RWPE1 (cell line): ENCODE measurements at regions not wholly inside any gene's neighbourhood (a gene's known extent, or its start where the extent isn't known, plus 50 kb on each side); places are given as distances from the start of the nearest gene placed in this dataset.
"Not testable (repeated sequence)": the region's sequence is repeated elsewhere in the genome, so short reads cannot be mapped to it uniquely, and the experiment has no call there.

Source experiments
- CTCF ChIA-PET: fragments of 350-600 bp; sonication (Branson Sonifier 250); formaldehyde crosslinking; extraction: SDS; loops from one replicate; lab custom pipeline; 2021; lab: Yijun Ruan, JAX
- POLR2A ChIA-PET: fragments of 400-600 bp; formaldehyde crosslinking; extraction: SDS; loops from one replicate; lab custom pipeline; 2020; ENCODE audit warnings: antibody characterized with exemption; ENCODE audit not compliant: low non-redundant PET; lab: Yijun Ruan, JAX
- DNase-seq: peaks from one replicate; pipeline ENCODE4 v3.0.0; 2012; ENCODE audit warnings: low spot score
- H3K27ac ChIP-seq: fragments of 450-650 bp; 2 replicates; pipeline ENCODE4 v1.5.1; 2017
- CTCF ChIP-seq: fragments of 450-650 bp; conservative IDR thresholded peaks from 2 replicates; pipeline ENCODE4 v1.5.1; 2017; ENCODE audit warnings: low read depth, mild to moderate bottlenecking

- DNase-seq, result no peak
- POLR2A ChIA-PET, result no interaction called here
- CTCF ChIA-PET, result no interaction called here
- H3K27ac ChIP-seq, result no peak overlapping the region
- no peak for TF ChIP-seq CTCF
Observed at GRCh38 chrX:3540105-3540504, 173.3 kb downstream of the PRKX start.

- no peak for TF ChIP-seq CTCF
- no peak overlapping the region for H3K27ac ChIP-seq
- no peak for DNase-seq
- ChIA-PET CTCF (no interaction called here), POLR2A (no interaction called here)
Observed at GRCh38 chrX:3532581-3533085, 180.8 kb downstream of the PRKX start.

- CTCF ChIA-PET, DNase-seq, POLR2A ChIA-PET, H3K27ac ChIP-seq: not testable (repeated sequence)
Observed at GRCh38 chrX:3531435-3531834, 182.0 kb downstream of the PRKX start.

- TF ChIP-seq CTCF, result no peak
- POLR2A ChIA-PET, result no interaction called here
- no peak for DNase-seq
- CTCF ChIA-PET, result no interaction called here
- no peak overlapping the region for H3K27ac ChIP-seq
Observed at GRCh38 chrX:3529466-3530010, 183.1 kb upstream of the MXRA5 start.

- no peak overlapping the region for H3K27ac ChIP-seq
- POLR2A ChIA-PET, result no interaction called here
- DNase-seq, result no peak
- CTCF ChIA-PET, result no interaction called here
- TF ChIP-seq CTCF, result no peak
Observed at GRCh38 chrX:3527811-3528210, 181.4 kb upstream of the MXRA5 start.

GRCh38 chrX:3527166-3527565 is 180.7 kb upstream of the MXRA5 start:
- no peak for TF ChIP-seq CTCF
- CTCF ChIA-PET, result no interaction called here

GRCh38 chrX:3526731-3527130 is 180.3 kb upstream of the MXRA5 start:
- ChIA-PET POLR2A (no interaction called here), CTCF (no interaction called here)
- DNase-seq, result no peak
- H3K27ac ChIP-seq, result no peak overlapping the region
- no peak for TF ChIP-seq CTCF

More at GRCh38 chrX:3527166-3527565, 180.7 kb upstream of the MXRA5 start:
- POLR2A ChIA-PET, result no interaction called here
- H3K27ac ChIP-seq, result no peak overlapping the region
- no peak for DNase-seq
